Thyroid gland (tissue), 4 donors: ENCODE measurements at regions not wholly inside any gene's neighbourhood (a gene's known extent, or its start where the extent isn't known, plus 50 kb on each side); places are given as distances from the start of the nearest gene placed in this dataset.

ENCODE experiments used
- POLR2A ChIP-seq, 2 donors: fragments of 450-650 bp; IDR thresholded peaks; one replicate each; pipeline ENCODE4 v1.6.1; 2017; ENCODE audit warnings: antibody characterized with exemption in 2 of 2, mild to moderate bottlenecking in 2 of 2, moderate library complexity in 1 of 2
- TF ChIP-seq, protein P1 (sequence below), 6 experiments: fragments of 200-600 bp in 3 of 6; fragments of 450-650 bp in 3 of 6; sonication (generic) in 3 of 6; IDR thresholded peaks; one replicate each; pipeline ENCODE4 v1.5.1; 2016 to 2019; ENCODE audit warnings: antibody characterized with exemption in 6 of 6, mild to moderate bottlenecking in 2 of 6, inconsistent platforms in 1 of 6, moderate library complexity in 1 of 6

DNA sequence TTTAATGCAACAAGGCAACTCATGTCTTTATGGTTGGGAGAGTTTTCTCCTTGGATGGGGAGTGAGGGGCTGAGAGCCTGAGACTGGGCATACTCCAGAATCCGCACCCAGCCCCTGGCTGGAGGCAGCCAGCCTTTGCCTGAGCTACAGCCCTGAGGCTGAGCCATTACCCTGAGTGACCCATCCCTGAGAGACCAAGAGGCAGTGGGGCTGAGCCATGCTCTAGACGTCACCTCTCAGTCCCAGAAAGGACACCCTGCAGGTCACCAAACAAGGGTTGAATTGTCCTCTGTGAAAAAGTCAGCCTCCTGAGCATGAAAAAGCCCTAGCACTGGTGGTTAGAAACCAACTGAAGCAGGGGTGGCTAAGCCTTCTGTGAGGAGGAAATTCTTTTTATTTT, 151.2 kb upstream of the GATB start:
- TF ChIP-seq POLR2A (IDR thresholded peaks at IDR 0.05), result no peak
- TF ChIP-seq, protein P1, sequence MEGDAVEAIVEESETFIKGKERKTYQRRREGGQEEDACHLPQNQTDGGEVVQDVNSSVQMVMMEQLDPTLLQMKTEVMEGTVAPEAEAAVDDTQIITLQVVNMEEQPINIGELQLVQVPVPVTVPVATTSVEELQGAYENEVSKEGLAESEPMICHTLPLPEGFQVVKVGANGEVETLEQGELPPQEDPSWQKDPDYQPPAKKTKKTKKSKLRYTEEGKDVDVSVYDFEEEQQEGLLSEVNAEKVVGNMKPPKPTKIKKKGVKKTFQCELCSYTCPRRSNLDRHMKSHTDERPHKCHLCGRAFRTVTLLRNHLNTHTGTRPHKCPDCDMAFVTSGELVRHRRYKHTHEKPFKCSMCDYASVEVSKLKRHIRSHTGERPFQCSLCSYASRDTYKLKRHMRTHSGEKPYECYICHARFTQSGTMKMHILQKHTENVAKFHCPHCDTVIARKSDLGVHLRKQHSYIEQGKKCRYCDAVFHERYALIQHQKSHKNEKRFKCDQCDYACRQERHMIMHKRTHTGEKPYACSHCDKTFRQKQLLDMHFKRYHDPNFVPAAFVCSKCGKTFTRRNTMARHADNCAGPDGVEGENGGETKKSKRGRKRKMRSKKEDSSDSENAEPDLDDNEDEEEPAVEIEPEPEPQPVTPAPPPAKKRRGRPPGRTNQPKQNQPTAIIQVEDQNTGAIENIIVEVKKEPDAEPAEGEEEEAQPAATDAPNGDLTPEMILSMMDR (IDR thresholded peaks at IDR 0.05), result no peak
